Mammary epithelial cell (primary cell): ENCODE measurements at regions not wholly inside any gene's neighbourhood (a gene's known extent, or its start where the extent isn't known, plus 50 kb on each side); places are given as distances from the start of the nearest gene placed in this dataset.

Source experiments
- EZH2 ChIP-seq: IDR thresholded peaks from 2 replicates; pipeline ENCODE4 v1.6.1; 2012; ENCODE audit warnings: low read length, inconsistent platforms, borderline replicate concordance
- TF ChIP-seq, protein P1 (sequence below), 2 donors: IDR thresholded peaks in 1 of 2; conservative IDR thresholded peaks in 1 of 2; 2 replicates each; pipeline ENCODE4 v1.5.1; 2011 to 2012; ENCODE audit warnings: inconsistent platforms in 2 of 2, low read length in 2 of 2, mild to moderate bottlenecking in 2 of 2, control low read depth in 1 of 2, low read depth in 1 of 2; ENCODE audit not compliant: insufficient read depth in 1 of 2; ENCODE audit errors: extremely low read depth in 1 of 2

DNA sequence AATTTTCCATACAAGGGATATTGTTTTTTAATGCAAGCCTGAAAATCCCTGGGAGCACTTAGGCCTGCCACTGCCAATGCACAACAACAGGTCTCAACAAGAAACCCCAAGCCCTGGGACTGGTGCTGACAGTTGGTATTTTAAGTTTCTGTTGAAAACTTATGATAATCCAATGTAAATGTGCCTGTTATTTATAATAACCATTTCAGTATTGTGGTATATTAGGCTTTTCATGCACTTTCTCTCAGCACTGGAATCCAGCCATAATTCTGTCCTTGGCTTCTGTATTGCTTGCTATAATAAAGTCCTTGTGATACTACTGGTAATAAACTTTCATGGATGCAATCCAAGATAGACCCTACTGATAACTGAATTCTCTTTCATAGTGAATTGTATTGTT is 218.9 kb downstream of the PCDH7 start:
- TF ChIP-seq, protein P1, sequence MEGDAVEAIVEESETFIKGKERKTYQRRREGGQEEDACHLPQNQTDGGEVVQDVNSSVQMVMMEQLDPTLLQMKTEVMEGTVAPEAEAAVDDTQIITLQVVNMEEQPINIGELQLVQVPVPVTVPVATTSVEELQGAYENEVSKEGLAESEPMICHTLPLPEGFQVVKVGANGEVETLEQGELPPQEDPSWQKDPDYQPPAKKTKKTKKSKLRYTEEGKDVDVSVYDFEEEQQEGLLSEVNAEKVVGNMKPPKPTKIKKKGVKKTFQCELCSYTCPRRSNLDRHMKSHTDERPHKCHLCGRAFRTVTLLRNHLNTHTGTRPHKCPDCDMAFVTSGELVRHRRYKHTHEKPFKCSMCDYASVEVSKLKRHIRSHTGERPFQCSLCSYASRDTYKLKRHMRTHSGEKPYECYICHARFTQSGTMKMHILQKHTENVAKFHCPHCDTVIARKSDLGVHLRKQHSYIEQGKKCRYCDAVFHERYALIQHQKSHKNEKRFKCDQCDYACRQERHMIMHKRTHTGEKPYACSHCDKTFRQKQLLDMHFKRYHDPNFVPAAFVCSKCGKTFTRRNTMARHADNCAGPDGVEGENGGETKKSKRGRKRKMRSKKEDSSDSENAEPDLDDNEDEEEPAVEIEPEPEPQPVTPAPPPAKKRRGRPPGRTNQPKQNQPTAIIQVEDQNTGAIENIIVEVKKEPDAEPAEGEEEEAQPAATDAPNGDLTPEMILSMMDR (conservative IDR thresholded peaks at IDR 0.05 in 1 of 2, IDR thresholded peaks at IDR 0.05 in 1 of 2; ENCODE audit: extremely low read depth in 1 of 2, insufficient read depth in 1 of 2, low read depth in 1 of 2, low read length in 2 of 2), result no peak
- no peak for TF ChIP-seq EZH2
